ENCODE measurements at regions not wholly inside any gene's neighbourhood (a gene's known extent, or its start where the extent isn't known, plus 50 kb on each side); places are given as distances from the start of the nearest gene placed in this dataset.
A peak's percentile ranks its signal among the peaks of the same experiment; 100 is the strongest.

DNA sequence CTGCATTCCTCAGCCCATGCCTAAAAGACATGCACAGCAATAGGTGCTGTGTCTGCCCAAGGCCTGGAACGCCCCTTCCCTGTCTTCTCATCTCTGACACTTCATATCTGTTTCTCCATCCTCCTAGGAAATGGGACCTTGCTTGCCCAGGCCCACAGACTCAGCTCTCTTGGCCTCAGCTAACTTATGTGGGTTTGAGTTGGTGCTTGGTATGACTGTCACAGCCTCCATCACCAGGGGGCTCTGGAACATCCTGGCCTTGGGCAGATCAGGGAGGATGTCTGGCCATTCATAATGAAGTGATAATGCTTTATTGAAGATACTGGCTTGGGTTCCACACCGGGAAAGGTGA is 156.7 kb upstream of the SMAD3 start:
- peaks cover 0 to 19% (median 6%) of the 10 kb centered on the region in 4 donors for H3K4me1 ChIP-seq
- no peak for TF ChIP-seq POLR2A (IDR thresholded peaks at IDR 0.05)
- TF ChIP-seq EP300 (IDR thresholded peaks at IDR 0.05) = no peak
- H3K27ac ChIP-seq = no peak overlapping the region
- no peak overlapping the region for H3K4me3 ChIP-seq
- no peaks in the 10 kb centered on the region for H3K9me3 ChIP-seq
- DNase-seq (no peak), ATAC-seq (ENCODE audit: low FRiP score in 2 of 2) (no peak)
- WGBS, 2 donors = 42 to 50% methylated on average over 2 of the region's 2 CpGs
- no peaks in the 10 kb centered on the region for H3K27me3 ChIP-seq
- H3K36me3 ChIP-seq = no peaks in the 10 kb centered on the region

DNA sequence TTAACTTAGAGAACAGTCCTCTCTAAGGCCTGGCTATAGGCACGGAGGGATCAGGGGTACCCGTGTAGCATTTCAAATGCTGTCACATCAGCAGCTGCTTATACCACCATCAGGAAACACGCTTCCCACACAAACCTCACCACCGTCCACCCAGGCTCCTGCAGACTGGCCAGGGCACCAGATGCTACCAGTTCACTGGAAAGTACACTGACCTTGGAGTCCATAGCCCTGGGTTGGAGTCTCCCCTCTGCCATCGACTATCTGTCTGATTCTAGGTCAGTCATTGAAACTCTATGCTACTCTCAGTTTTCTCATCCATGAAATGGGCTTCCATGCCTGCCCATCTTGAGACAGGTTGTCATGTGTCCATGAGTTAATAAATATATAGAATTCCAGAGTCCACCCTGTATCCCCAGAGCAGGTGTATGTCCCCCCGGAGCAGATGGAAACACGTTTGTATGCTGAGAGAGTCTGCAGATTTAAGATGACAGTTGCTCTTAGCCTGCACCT is 156.0 kb upstream of the SMAD3 start:
- Histone ChIP-seq H3K9me3 (no peaks in the 10 kb centered on the region), H3K4me3 (no peak overlapping the region), H3K27me3 (no peaks in the 10 kb centered on the region), H3K27ac (no peak overlapping the region), H3K36me3 (no peaks in the 10 kb centered on the region), H3K4me1 (peaks cover 0 to 12% (median 2%) of the 10 kb centered on the region in 4 donors)
- WGBS, 2 donors = 84 to 88% methylated on average over 7 of the region's 7 CpGs
- no peak for TF ChIP-seq POLR2AphosphoS5 (IDR thresholded peaks at IDR 0.05)
- ATAC-seq (ENCODE audit: low FRiP score in 2 of 2) = no peak
- no peak for DNase-seq

DNA sequence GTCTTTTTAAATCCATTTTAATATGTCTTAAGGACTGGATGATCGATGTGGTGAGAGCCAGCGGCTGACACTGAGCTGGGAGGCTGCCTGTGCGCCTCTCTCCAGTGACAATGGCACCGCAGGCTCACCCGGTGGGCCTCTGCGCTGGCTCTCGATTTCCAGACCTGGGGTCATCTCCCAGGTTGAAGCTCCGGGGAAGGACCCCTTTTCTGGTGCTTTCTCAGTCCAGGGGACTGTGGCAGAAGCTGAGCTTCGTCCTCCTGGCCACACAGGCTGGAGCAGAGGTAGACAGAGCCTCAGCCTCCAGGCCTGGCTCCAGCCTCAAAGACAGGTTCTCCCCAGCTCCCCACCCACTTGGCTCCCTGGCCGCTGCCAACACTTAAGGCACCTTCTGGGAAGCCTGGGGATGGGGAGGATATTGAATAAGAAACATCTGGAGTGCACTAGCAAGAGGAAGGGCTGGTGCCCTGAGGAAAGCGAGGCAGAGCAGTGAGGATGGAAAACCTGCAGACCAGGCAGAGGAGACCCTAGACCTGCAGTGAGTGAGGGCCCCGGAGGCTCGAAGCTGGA is 154.2 kb upstream of the SMAD3 start:
- H3K4me3 ChIP-seq = no peak overlapping the region
- H3K27me3 ChIP-seq = no peaks in the 10 kb centered on the region
- H3K36me3 ChIP-seq = no peaks in the 10 kb centered on the region
- WGBS, 2 donors = 90 to 92% methylated on average over 12 to 13 of the region's 13 CpGs
- H3K4me1 ChIP-seq = peaks cover 0 to 12% (median 2%) of the 10 kb centered on the region in 4 donors
- H3K27ac ChIP-seq = no peak overlapping the region
- no peaks in the 10 kb centered on the region for H3K9me3 ChIP-seq
- DNase-seq (peak in 1 of 2 donors; percentile 29), ATAC-seq (ENCODE audit: low FRiP score in 2 of 2) (no peak)
- TF ChIP-seq EP300 (IDR thresholded peaks at IDR 0.05) (no peak), POLR2AphosphoS5 (IDR thresholded peaks at IDR 0.05) (no peak), POLR2A (IDR thresholded peaks at IDR 0.05) (no peak)
- TF ChIP-seq, protein P1, sequence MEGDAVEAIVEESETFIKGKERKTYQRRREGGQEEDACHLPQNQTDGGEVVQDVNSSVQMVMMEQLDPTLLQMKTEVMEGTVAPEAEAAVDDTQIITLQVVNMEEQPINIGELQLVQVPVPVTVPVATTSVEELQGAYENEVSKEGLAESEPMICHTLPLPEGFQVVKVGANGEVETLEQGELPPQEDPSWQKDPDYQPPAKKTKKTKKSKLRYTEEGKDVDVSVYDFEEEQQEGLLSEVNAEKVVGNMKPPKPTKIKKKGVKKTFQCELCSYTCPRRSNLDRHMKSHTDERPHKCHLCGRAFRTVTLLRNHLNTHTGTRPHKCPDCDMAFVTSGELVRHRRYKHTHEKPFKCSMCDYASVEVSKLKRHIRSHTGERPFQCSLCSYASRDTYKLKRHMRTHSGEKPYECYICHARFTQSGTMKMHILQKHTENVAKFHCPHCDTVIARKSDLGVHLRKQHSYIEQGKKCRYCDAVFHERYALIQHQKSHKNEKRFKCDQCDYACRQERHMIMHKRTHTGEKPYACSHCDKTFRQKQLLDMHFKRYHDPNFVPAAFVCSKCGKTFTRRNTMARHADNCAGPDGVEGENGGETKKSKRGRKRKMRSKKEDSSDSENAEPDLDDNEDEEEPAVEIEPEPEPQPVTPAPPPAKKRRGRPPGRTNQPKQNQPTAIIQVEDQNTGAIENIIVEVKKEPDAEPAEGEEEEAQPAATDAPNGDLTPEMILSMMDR (IDR thresholded peaks at IDR 0.05) = no peak

DNA sequence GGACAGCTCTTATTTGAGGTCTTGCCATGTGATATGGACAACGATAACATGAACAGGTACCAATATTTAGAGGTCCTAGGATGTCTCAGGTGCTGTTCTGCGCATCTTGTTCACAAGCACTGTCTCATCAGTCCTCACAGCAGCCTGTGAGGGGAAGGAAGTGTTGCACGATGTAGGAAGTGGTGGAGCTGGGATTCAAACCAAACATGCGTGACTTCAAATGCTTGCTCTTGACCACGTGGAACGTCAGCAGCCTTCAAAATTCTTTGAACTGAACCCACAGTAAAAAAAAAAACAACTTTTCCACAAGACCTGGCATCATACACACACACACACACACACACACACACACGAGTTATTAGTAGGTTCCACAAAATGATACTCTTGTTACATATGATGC is 153.4 kb upstream of the SMAD3 start:
- no peak for DNase-seq
- 42 to 50% methylated on average over 7 of the region's 7 CpGs for WGBS, 2 donors
- Histone ChIP-seq H3K27ac (no peak overlapping the region), H3K36me3 (no peaks in the 10 kb centered on the region), H3K4me1 (peaks cover 0 to 12% (median 2%) of the 10 kb centered on the region in 4 donors), H3K4me3 (no peak overlapping the region), H3K9me3 (no peaks in the 10 kb centered on the region), H3K27me3 (no peaks in the 10 kb centered on the region)
- TF ChIP-seq POLR2A (IDR thresholded peaks at IDR 0.05) (no peak), POLR2AphosphoS5 (IDR thresholded peaks at IDR 0.05) (no peak), EP300 (IDR thresholded peaks at IDR 0.05) (no peak)
- TF ChIP-seq, protein P1 (IDR thresholded peaks at IDR 0.05) = no peak
- ATAC-seq (ENCODE audit: low FRiP score in 2 of 2) = no peak

DNA sequence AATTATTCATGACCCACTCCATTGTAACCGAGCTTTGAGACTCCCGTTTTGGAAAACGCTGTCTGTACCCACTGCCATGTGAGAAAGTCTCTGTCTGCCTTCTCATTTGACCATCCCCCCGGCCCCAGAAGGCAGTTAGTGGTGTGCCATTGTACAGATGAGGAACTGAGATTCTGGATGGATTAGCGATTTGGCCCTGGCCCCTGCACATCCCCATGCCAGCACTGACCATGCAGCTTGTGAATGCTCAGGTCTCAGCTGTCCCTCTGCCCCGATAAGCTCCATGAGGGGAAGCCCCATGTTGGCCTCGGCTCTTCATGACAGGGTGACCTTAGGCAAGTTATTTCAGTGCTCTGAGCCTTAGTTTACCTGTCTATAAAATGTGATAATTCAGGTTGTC is 153.0 kb upstream of the SMAD3 start:
- Histone ChIP-seq H3K9me3 (no peaks in the 10 kb centered on the region), H3K4me3 (no peak overlapping the region), H3K27me3 (no peaks in the 10 kb centered on the region), H3K36me3 (no peaks in the 10 kb centered on the region), H3K27ac (no peak overlapping the region), H3K4me1 (peaks cover 0 to 12% (median 2%) of the 10 kb centered on the region in 4 donors)
- TF ChIP-seq, protein P1 (IDR thresholded peaks at IDR 0.05) = no peak
- no peak for TF ChIP-seq POLR2A (IDR thresholded peaks at IDR 0.05)
- TF ChIP-seq POLR2AphosphoS5 (IDR thresholded peaks at IDR 0.05) = no peak
- ATAC-seq (ENCODE audit: low FRiP score in 2 of 2) (no peak), DNase-seq (no peak)
- 71 to 81% methylated on average over 7 of the region's 7 CpGs for WGBS, 2 donors

DNA sequence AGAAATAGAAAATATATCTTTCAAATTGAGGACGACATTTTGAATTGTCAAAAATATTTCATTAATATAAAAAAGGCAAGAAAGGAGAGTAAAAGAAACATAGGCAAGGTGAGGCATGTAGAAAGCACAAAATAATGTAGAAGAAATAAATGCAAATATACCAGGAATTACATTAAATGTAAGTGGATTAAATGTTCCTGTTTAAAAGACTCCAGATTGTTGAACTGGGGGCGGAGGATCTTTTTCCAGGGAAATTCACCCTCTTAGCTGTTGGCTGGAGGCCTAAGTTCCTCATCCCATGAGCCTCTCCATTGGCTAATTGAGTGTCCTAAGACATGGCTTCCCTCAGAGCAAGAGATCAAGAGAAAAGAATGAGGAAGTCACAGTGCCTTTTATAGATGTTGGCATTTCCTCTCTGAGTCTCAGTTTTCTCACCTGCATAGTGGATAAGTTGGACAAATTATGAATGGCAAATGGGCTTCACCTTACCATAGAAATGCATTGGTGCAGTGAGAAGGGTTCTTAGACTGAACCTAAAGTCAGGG is 147.4 kb upstream of the SMAD3 start:
- Histone ChIP-seq H3K36me3 (no peaks in the 10 kb centered on the region), H3K27me3 (no peaks in the 10 kb centered on the region), H3K4me3 (no peak overlapping the region), H3K27ac (no peak overlapping the region), H3K4me1 (peaks cover 0 to 10% (median 8%) of the 10 kb centered on the region in 4 donors), H3K9me3 (peaks cover 0 to 11% (median 3%) of the 10 kb centered on the region in 4 donors)
- no peak for DNase-seq
- TF ChIP-seq EP300 (IDR thresholded peaks at IDR 0.05) = no peak
- no peak for TF ChIP-seq POLR2AphosphoS5 (IDR thresholded peaks at IDR 0.05)
- TF ChIP-seq, protein P1 (IDR thresholded peaks at IDR 0.05) = no peak
- TF ChIP-seq POLR2A (IDR thresholded peaks at IDR 0.05) = no peak
- no peak for ATAC-seq (ENCODE audit: low FRiP score in 2 of 2)
- WGBS, 2 donors = 93 to 99% methylated on average over 2 of the region's 2 CpGs

Measured in upper lobe of left lung (tissue), 6 donors.